HG02678 (cell line): ENCODE measurements at regions not wholly inside any gene's neighbourhood (a gene's known extent, or its start where the extent isn't known, plus 50 kb on each side); places are given as distances from the start of the nearest gene placed in this dataset.
"Not testable (repeated sequence)": the region's sequence is repeated elsewhere in the genome, so short reads cannot be mapped to it uniquely, and the experiment has no call there.

ENCODE experiments used
- ATAC-seq: cut with Tn5 transposase; IDR thresholded peaks from one replicate; pipeline ENCODE4 v1.9.1; 2021; ENCODE audit warnings: mild to moderate bottlenecking, moderate library complexity; ENCODE audit not compliant: unreplicated experiment

GRCh38 chr3:87737817-87738216 lies 321.0 kb downstream of the CGGBP1 start:
- not testable (repeated sequence) for ATAC-seq

- no peak for ATAC-seq
Measured at GRCh38 chr3:87733671-87734367, 325.0 kb downstream of the CGGBP1 start.

- no peak for ATAC-seq
Measured at GRCh38 chr3:87732294-87732693, 326.5 kb downstream of the CGGBP1 start.

GRCh38 chr3:87727783-87728182 lies 331.0 kb downstream of the CGGBP1 start:
- no peak for ATAC-seq

GRCh38 chr3:87719060-87719459 lies 339.7 kb downstream of the CGGBP1 start:
- no peak for ATAC-seq

GRCh38 chr3:87710511-87710910 lies 348.3 kb downstream of the CGGBP1 start:
- no peak for ATAC-seq

GRCh38 chr3:87710028-87710427 lies 348.8 kb downstream of the CGGBP1 start:
- ATAC-seq: no peak

- no peak for ATAC-seq
Measured at GRCh38 chr3:87706176-87706575, 352.6 kb downstream of the CGGBP1 start.

- no peak for ATAC-seq
Measured at GRCh38 chr3:87702600-87702999, 356.2 kb downstream of the CGGBP1 start.

- no peak for ATAC-seq
Measured at GRCh38 chr3:87696124-87697013, 362.4 kb downstream of the CGGBP1 start.

- no peak for ATAC-seq
Measured at GRCh38 chr3:87694678-87695077, 364.1 kb downstream of the CGGBP1 start.

GRCh38 chr3:87691109-87691508 lies 367.7 kb downstream of the CGGBP1 start:
- ATAC-seq: no peak

GRCh38 chr3:87678984-87679660 lies 379.7 kb downstream of the CGGBP1 start:
- ATAC-seq: not testable (repeated sequence)

GRCh38 chr3:87674397-87675161 lies 384.2 kb downstream of the CGGBP1 start:
- ATAC-seq: peak; percentile 99

- no peak for ATAC-seq
Measured at GRCh38 chr3:87673132-87673531, 385.7 kb downstream of the CGGBP1 start.

- no peak for ATAC-seq
Measured at GRCh38 chr3:87654184-87654583, 377.8 kb upstream of the POU1F1 start.

- not testable (repeated sequence) for ATAC-seq
Measured at GRCh38 chr3:87653138-87653537, 376.8 kb upstream of the POU1F1 start.

GRCh38 chr3:87634426-87634825 lies 358.0 kb upstream of the POU1F1 start:
- ATAC-seq: no peak

- ATAC-seq: no peak
Measured at GRCh38 chr3:87627316-87627715, 350.9 kb upstream of the POU1F1 start.

GRCh38 chr3:87626546-87626945 lies 350.2 kb upstream of the POU1F1 start:
- ATAC-seq: no peak

- ATAC-seq: no peak
Measured at GRCh38 chr3:87625876-87626275, 349.5 kb upstream of the POU1F1 start.
